ENCODE measurements at regions not wholly inside any gene's neighbourhood (a gene's known extent, or its start where the extent isn't known, plus 50 kb on each side); places are given as distances from the start of the nearest gene placed in this dataset.
"Not testable (repeated sequence)": the region's sequence is repeated elsewhere in the genome, so short reads cannot be mapped to it uniquely, and the experiment has no call there.

GRCh38 chr7:121620206-121620605 lies 224.1 kb upstream of the FAM3C start:
- Histone ChIP-seq H3K9me3 (no peaks in the 10 kb centered on the region), H3K27me3 (no peaks in the 10 kb centered on the region), H3K27ac (no peak overlapping the region), H3K4me1 (no peaks in the 10 kb centered on the region), H3K4me3 (no peak overlapping the region), H3K36me3 (no peaks in the 10 kb centered on the region)
- no peak for TF ChIP-seq CTCF (IDR thresholded peaks at IDR 0.05)
- no peak for ATAC-seq
- DNase-seq = no peak
- intact Hi-C loops (cut with DNase I) = no loop called here

DNA sequence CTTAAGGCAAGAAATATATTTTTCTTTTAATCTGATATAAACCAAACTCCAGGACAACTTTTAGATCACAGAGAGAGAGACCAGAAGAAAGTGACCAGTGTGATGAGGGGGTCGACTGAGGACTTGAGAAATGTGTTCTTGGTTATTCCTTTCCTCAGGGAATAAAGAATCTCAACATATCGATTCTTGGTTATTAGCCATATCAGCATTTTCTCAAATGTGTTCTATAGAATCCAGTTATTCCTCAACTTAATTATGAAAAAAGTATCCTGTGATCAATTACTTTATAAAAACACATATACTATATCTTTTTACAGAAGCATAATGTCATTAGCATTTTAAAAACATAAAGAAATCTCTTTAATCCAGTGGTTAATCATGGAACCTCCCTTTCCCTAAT lies 222.1 kb upstream of the FAM3C start:
- no peak for TF ChIP-seq CTCF (IDR thresholded peaks at IDR 0.05)
- H3K9me3 ChIP-seq = no peaks in the 10 kb centered on the region
- intact Hi-C loops (cut with DNase I) = no loop called here
- H3K4me3 ChIP-seq = no peak overlapping the region
- no peak for ATAC-seq
- H3K36me3 ChIP-seq = no peaks in the 10 kb centered on the region
- DNase-seq = no peak
- H3K4me1 ChIP-seq = no peaks in the 10 kb centered on the region
- no peak overlapping the region for H3K27ac ChIP-seq
- H3K27me3 ChIP-seq = no peaks in the 10 kb centered on the region

DNA sequence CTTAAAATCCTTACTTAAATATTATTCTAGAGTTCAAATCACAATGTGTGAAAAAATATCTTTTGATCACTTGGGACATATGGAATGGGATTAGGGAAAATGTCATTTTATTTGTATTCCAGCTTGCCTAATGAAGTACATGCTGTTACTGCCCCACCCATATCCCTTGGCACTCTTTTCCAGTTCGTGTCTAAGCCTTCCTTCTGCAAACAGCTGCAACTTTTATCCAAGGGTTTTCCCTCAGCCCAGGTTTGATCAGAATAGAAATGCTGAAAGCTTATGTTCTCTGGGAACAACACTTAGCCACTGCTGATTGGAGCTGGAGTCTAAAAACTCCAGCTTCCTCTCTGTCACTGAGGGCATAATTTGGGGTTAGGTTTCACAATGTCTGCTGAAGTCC lies 214.1 kb upstream of the FAM3C start:
- no peak for DNase-seq
- Histone ChIP-seq H3K4me3 (no peak overlapping the region), H3K4me1 (no peaks in the 10 kb centered on the region), H3K27me3 (no peaks in the 10 kb centered on the region), H3K27ac (no peak overlapping the region), H3K9me3 (no peaks in the 10 kb centered on the region), H3K36me3 (no peaks in the 10 kb centered on the region)
- intact Hi-C loops (cut with DNase I) = no loop called here
- no peak for ATAC-seq
- TF ChIP-seq CTCF (IDR thresholded peaks at IDR 0.05) = no peak

GRCh38 chr7:121609208-121609607 lies 213.1 kb upstream of the FAM3C start:
- Histone ChIP-seq H3K27ac (no peak overlapping the region), H3K4me1 (no peaks in the 10 kb centered on the region), H3K4me3 (no peak overlapping the region)

GRCh38 chr7:121608785-121609184 lies 212.7 kb upstream of the FAM3C start:
- no peaks in the 10 kb centered on the region for H3K27me3 ChIP-seq
- H3K4me3 ChIP-seq = no peak overlapping the region
- H3K36me3 ChIP-seq = no peaks in the 10 kb centered on the region
- ATAC-seq (no peak), DNase-seq (no peak)
- no peaks in the 10 kb centered on the region for H3K4me1 ChIP-seq
- TF ChIP-seq CTCF (IDR thresholded peaks at IDR 0.05) = no peak
- intact Hi-C loops (cut with DNase I) = no loop called here
- H3K9me3 ChIP-seq = no peaks in the 10 kb centered on the region
- no peak overlapping the region for H3K27ac ChIP-seq

More at GRCh38 chr7:121609208-121609607, 213.1 kb upstream of the FAM3C start:
- H3K27me3 ChIP-seq = no peaks in the 10 kb centered on the region
- intact Hi-C loops (cut with DNase I) = no loop called here
- DNase-seq (no peak), ATAC-seq (no peak)
- no peak for TF ChIP-seq CTCF (IDR thresholded peaks at IDR 0.05)
- H3K9me3 ChIP-seq = no peaks in the 10 kb centered on the region
- no peaks in the 10 kb centered on the region for H3K36me3 ChIP-seq

DNA sequence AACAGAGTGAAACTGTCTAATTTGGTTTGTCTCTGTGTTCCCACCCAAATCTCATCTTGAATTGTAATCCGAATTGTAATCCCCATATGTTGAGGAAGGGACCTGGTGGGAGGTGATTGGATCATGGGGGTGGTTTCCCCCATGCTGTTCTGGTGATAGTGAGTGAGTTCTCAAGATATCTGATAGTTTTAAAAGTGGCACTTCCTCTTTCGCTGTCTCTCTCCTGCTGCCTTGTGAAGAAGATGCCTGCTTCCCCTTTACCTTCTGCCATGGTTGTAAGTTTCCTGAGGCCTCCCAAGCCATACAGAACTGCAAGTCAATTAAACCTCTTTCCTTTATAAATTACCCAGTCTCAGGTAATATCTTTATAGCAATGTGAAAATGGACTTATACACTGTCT lies 212.1 kb upstream of the FAM3C start:
- H3K9me3 ChIP-seq; DNase-seq; H3K36me3 ChIP-seq; H3K4me3 ChIP-seq; intact Hi-C loops (cut with DNase I); H3K27ac ChIP-seq; H3K4me1 ChIP-seq; ATAC-seq; H3K27me3 ChIP-seq: not testable (repeated sequence)

All from upper lobe of right lung (tissue), 1 donor.